Smooth muscle cell (in vitro differentiated cells): ENCODE measurements at regions not wholly inside any gene's neighbourhood (a gene's known extent, or its start where the extent isn't known, plus 50 kb on each side); places are given as distances from the start of the nearest gene placed in this dataset.

Source experiments
- DNase-seq: peaks from one replicate; lab custom pipeline; 2025; ENCODE audit not compliant: unreplicated experiment; lab: John Stamatoyannopoulos, UW
- H2AFZ ChIP-seq: fragments of 200-600 bp; sonication (generic); 2 replicates; pipeline ENCODE4 v1.6.0; 2016; ENCODE audit warnings: antibody characterized with exemption, low read depth, mild to moderate bottlenecking
- H3F3A ChIP-seq: fragments of 200-600 bp; sonication (generic); 2 replicates; pipeline ENCODE4 v1.6.0; 2017; ENCODE audit warnings: antibody characterized with exemption, low read depth
- H3K27ac ChIP-seq: fragments of 200-600 bp; sonication (generic); 2 replicates; pipeline ENCODE4 v1.5.1; 2016; ENCODE audit warnings: low read depth, mild to moderate bottlenecking
- H3K27me3 ChIP-seq: fragments of 200-600 bp; sonication (generic); 2 replicates; pipeline ENCODE4 v1.6.1; 2016; ENCODE audit warnings: low read depth, mild to moderate bottlenecking
- H3K36me3 ChIP-seq: fragments of 200-600 bp; sonication (generic); 2 replicates; pipeline ENCODE4 v1.5.1; 2016; ENCODE audit warnings: low read depth
- H3K4me1 ChIP-seq: fragments of 200-600 bp; sonication (generic); 2 replicates; pipeline ENCODE4 v1.5.1; 2016; ENCODE audit warnings: low read depth
- H3K4me2 ChIP-seq: fragments of 200-600 bp; sonication (generic); 2 replicates; pipeline ENCODE4 v1.6.0; 2016; ENCODE audit warnings: mild to moderate bottlenecking
- H3K4me3 ChIP-seq: fragments of 200-600 bp; sonication (generic); 2 replicates; pipeline ENCODE4 v1.5.1; 2016; ENCODE audit warnings: mild to moderate bottlenecking
- H3K79me2 ChIP-seq: fragments of 200-600 bp; sonication (generic); 2 replicates; pipeline ENCODE4 v1.6.0; 2016; ENCODE audit warnings: low read depth, mild to moderate bottlenecking
- H3K9ac ChIP-seq: fragments of 200-600 bp; sonication (generic); 2 replicates; pipeline ENCODE4 v1.6.0; 2016; ENCODE audit warnings: low read depth
- H3K9me3 ChIP-seq: fragments of 200-600 bp; sonication (generic); replicated peaks from 2 replicates; pipeline ENCODE4 v1.5.1; 2016; ENCODE audit warnings: low read depth
- H4K20me1 ChIP-seq: fragments of 200-600 bp; sonication (generic); 2 replicates; pipeline ENCODE4 v1.6.0; 2016; ENCODE audit warnings: low read depth
- CTCF ChIP-seq: fragments of 200-600 bp; sonication (generic); IDR thresholded peaks from 2 replicates; pipeline ENCODE4 v1.5.1; 2017; ENCODE audit warnings: borderline replicate concordance, mild to moderate bottlenecking, antibody characterized with exemption; ENCODE audit not compliant: insufficient read depth, poor library complexity, severe bottlenecking
- WGBS: methylation state at CpG from one replicate; pipeline ENCODE4 v1.1.7; 2016; ENCODE audit warnings: low lambda C conversion rate; 5-methylcytosine and 5-hydroxymethylcytosine counted together

- 89% methylated on average over 10 of the region's 10 CpGs for WGBS
These were observed 423.7 kb downstream of the BRD1 start for GRCh38 chr22:49404020-49404419.

GRCh38 chr22:49403102-49403501 is 424.6 kb downstream of the BRD1 start:
- no peak for TF ChIP-seq CTCF
- Histone ChIP-seq H3K4me2 (no peak overlapping the region), H3K79me2 (no peaks in the 10 kb centered on the region), H2AFZ (no peak overlapping the region), H3K9me3 (no peaks in the 10 kb centered on the region), H3K27ac (no peak overlapping the region), H3K4me3 (no peak overlapping the region), H3F3A (no peaks in the 10 kb centered on the region), H3K36me3 (no peaks in the 10 kb centered on the region), H3K27me3 (no peaks in the 10 kb centered on the region), H3K9ac (no peak overlapping the region), H3K4me1 (no peaks in the 10 kb centered on the region), H4K20me1 (no peaks in the 10 kb centered on the region)
- DNase-seq: no peak
- 92% methylated on average over 6 of the region's 6 CpGs for WGBS

More at GRCh38 chr22:49404020-49404419, 423.7 kb downstream of the BRD1 start:
- H3K36me3 ChIP-seq: no peaks in the 10 kb centered on the region
- no peak overlapping the region for H2AFZ ChIP-seq
- H4K20me1 ChIP-seq: no peaks in the 10 kb centered on the region
- no peak overlapping the region for H3K9ac ChIP-seq
- no peaks in the 10 kb centered on the region for H3K9me3 ChIP-seq
- H3K27ac ChIP-seq: no peak overlapping the region
- no peaks in the 10 kb centered on the region for H3K4me1 ChIP-seq
- DNase-seq: no peak
- no peaks in the 10 kb centered on the region for H3K79me2 ChIP-seq
- no peaks in the 10 kb centered on the region for H3F3A ChIP-seq
- no peak overlapping the region for H3K4me2 ChIP-seq
- H3K4me3 ChIP-seq: no peak overlapping the region
- no peaks in the 10 kb centered on the region for H3K27me3 ChIP-seq
- no peak for TF ChIP-seq CTCF

- TF ChIP-seq CTCF: no peak
- Histone ChIP-seq H3K4me3 (no peak overlapping the region), H3F3A (no peaks in the 10 kb centered on the region), H3K9ac (no peak overlapping the region), H2AFZ (no peak overlapping the region), H3K27ac (no peak overlapping the region), H3K4me2 (no peak overlapping the region), H3K79me2 (no peaks in the 10 kb centered on the region), H3K4me1 (no peaks in the 10 kb centered on the region), H3K36me3 (no peaks in the 10 kb centered on the region), H4K20me1 (no peaks in the 10 kb centered on the region), H3K9me3 (no peaks in the 10 kb centered on the region), H3K27me3 (no peaks in the 10 kb centered on the region)
- DNase-seq: no peak
- 84% methylated on average over 12 of the region's 12 CpGs for WGBS
These were observed 425.5 kb downstream of the BRD1 start for GRCh38 chr22:49402169-49402568.

- Histone ChIP-seq H3K36me3 (no peaks in the 10 kb centered on the region), H3F3A (no peaks in the 10 kb centered on the region), H2AFZ (no peak overlapping the region), H3K9ac (no peak overlapping the region), H3K4me3 (no peak overlapping the region), H3K4me2 (no peak overlapping the region), H4K20me1 (no peaks in the 10 kb centered on the region), H3K79me2 (no peaks in the 10 kb centered on the region), H3K27me3 (no peaks in the 10 kb centered on the region), H3K27ac (no peak overlapping the region), H3K4me1 (no peaks in the 10 kb centered on the region), H3K9me3 (no peaks in the 10 kb centered on the region)
- WGBS: 94% methylated on average over 16 of the region's 16 CpGs
- TF ChIP-seq CTCF: no peak
- no peak for DNase-seq
These were observed 426.6 kb downstream of the BRD1 start for GRCh38 chr22:49400941-49401598.
